GM21381 (cell line): ENCODE measurements at regions not wholly inside any gene's neighbourhood (a gene's known extent, or its start where the extent isn't known, plus 50 kb on each side); places are given as distances from the start of the nearest gene placed in this dataset.
"Not testable (repeated sequence)": the region's sequence is repeated elsewhere in the genome, so short reads cannot be mapped to it uniquely, and the experiment has no call there.

ENCODE experiments used
- ATAC-seq: cut with Tn5 transposase; IDR thresholded peaks from one replicate; pipeline ENCODE4 v1.9.1; 2021; ENCODE audit warnings: mild to moderate bottlenecking, moderate library complexity; ENCODE audit not compliant: unreplicated experiment

DNA sequence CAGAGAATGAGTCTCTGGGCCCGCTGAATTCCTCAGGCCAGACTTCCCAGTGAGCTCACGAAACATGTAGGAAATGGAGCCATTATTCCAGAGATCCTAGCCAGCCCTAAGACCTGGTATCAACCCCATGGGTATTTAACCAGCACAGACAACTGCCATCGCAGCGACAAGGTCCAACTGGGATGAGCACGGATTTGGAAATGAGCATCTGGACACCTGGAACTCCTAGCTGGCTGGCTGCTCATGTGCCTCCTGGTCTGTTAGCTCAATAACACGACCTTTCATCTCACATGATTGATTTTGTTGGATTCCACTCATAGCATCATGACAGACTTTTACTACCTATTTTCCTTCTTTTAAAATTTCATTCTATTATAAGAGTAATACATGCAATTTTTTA lies 51.0 kb downstream of the POU3F3 start:
- ATAC-seq: no peak

DNA sequence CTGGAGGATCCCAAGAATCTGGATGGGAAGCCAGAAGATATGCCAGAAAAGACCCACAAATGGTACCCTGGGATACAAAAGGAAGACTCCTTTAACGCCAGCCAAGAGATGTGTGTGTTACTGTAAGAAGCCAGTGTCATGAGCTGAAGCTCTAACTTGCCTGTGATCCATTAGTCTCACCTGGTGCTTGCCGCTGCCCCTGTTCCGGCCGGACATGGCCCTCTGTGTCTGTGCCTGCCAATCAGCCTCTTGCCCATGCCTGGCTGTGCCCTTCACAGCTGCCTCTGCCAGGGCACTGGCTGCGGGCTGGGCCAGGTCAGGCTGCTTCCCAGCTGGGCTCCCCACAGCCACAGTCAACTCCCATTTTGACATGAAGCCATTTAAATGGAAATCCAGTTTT lies 55.4 kb downstream of the POU3F3 start:
- ATAC-seq: no peak

GRCh38 chr2:104914509-104914908 lies 60.6 kb downstream of the POU3F3 start:
- ATAC-seq: no peak

DNA sequence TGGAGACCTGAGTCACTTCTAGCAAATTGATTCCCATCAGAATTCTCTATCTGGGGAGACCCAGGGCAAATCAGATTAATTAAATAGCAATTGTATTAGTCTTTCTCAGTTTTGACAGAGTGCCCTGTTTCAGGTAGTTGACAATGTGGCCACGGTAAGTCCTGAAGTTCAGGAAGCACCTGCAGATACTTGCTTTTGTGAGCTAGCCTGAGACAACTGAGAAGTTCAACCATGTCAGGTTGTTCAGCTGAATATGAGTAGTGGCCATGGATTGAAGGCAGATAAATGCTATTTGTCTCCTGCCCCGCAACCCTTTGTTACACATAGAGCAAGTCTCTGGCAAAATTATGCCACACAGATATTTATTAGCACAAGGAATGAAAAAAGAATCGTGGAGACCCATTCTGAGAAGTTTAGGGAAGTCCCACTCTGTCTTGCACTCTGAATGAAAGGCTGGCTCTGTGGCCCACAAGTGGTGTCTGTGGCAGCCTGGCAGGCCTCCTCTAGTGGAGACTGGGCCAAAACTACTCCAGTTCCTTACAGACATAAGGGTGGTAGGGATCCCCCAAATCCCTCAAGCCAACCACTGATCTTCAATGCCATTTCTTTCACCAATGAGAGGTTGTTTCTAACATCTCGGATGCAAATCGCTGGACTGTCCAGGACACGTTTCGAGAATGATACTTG lies 61.3 kb downstream of the POU3F3 start:
- no peak for ATAC-seq

DNA sequence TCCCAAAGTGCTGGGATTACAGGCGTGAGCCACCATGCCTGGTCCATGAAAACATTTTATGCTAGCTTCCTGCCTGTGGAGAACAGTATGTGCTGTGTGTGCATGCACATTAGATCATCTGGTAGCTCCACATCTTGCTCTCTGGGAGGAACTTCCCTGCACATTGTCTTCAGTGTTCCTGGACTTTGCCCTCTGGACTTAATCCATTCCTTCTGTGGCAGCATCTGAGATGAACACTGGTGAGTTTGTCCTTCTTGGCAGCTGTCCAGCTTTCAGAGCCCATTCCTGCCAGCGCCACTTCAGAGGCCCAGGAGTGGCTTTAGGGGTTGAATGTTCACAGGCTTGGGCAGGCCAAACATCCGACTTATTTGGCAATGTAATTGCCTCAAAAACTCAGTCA lies 65.2 kb downstream of the POU3F3 start:
- no peak for ATAC-seq

DNA sequence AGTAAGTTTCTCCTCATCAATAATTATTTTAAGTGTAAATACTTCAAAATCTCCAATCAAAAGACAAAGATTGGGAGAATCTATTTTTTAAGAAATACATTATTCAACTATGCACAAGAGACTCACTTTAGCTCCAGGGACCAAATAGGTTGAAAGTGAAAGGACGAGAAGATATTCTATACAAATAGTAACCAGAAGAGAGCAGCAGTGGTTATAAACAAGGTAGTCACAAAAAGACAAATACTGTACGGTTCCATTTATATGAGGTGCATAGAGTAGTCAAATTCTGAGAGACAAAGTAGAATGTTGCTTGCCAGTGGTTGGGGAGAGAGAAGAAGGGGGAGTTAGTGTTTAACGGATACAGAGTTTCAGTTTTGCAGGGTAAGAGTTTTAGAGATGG lies 69.8 kb downstream of the POU3F3 start:
- no peak for ATAC-seq

GRCh38 chr2:104929663-104930062 lies 75.7 kb downstream of the POU3F3 start:
- ATAC-seq: no peak

DNA sequence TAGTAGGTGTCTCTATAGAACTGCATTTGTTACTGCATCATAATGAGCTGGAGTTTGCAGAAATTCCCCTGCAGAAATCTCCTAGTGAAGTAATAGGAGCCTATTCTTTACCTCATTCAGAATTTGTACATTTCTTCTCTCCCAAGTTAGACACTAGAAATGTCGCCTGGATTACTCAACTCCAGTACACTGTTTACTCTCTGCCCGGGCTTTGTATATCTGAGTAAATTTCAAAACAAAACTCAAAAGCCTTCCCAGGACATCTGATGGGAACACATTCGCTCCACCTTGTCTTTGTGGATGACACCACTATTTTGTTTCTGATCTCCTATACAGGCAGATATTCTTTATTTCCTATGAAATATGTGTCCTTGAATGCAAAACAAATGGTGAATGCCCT lies 76.8 kb downstream of the POU3F3 start:
- ATAC-seq: no peak

- ATAC-seq: no peak
These were observed 78.3 kb downstream of the POU3F3 start for GRCh38 chr2:104932243-104932642.

- ATAC-seq: no peak
These were observed 79.4 kb downstream of the POU3F3 start for GRCh38 chr2:104933151-104933917.

DNA sequence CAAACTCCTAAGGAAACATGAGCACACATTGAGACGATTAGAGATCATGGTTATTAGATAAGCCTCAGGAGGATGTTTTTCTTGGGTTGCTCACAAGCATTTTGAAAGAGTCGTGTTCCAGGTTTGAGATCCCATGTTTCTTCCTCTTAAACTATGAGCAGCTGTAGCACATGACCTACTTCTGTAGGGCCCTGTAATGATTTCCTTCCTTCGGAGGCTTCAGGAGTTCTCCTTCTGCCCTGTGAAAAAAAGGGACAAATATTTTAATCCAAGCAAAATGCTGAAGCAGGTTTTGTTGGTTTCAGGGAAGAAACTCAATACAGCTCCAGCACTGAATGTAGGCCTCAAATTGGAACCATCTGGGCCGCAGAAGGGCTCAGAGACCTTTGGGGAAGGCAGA lies 82.6 kb downstream of the POU3F3 start:
- ATAC-seq: no peak

DNA sequence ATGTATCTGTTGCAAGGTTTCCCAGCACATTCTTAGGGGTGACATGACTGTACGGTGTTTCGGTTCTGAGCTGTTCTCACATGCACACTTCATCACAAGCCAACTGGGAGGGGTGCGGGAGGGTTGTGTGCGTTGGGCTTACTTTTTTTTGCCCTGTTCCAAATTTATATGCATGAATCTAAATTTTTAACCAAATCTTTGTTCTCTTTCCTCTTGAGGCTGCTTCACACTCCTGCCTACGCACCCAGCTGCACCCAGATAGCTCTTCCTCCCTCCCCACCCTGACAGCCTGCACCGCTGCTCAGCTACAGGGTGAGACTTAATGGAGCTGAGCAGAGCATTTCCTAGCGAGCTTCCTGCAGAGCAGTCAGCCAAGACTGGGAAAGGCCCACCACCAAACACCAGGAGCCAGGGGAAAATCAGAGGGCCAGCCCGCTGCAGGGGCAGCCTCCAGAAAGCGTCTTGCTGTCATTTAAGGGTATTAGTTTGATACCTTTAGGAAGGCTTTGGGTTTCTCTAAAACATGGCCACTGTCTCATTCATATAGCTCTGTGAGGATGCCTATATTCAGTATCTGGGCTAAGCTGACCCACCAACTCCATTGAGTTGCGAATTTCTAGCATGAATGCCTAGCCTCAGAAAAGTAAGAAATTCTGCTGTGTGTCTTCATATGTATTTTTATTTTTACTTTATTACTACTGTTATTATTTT lies 84.5 kb downstream of the POU3F3 start:
- ATAC-seq: peak; percentile 77

DNA sequence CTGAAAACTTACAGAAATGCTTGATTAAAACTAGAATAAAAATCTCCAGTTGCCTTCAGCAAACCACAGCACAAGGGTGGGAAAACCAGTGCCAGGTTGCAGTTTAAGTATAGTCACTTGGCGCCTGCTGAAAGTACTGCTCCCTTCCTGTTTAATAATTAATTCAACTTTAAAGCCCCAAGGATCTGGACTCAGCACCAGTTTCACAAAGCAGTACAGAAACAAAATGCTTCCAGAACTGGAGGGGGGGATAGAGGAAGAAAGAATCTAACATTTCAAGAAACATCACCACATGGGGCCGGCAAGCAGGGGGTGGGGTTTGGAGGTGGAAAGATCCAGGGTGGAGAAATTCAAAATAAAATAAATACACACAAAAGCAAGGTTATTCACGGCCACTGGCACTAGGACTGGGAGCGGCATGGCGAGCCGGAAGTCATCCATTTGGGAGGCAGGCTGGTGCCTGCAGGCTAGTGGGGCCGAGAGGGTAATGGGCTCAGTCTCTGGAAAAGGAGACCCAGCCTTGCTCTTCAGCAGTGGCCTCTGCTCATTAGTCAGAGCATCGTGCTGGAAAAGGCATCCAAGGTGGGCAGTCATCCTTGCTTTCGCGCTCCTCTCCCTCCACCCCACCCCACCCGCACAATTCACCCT lies 85.8 kb downstream of the POU3F3 start:
- no peak for ATAC-seq

DNA sequence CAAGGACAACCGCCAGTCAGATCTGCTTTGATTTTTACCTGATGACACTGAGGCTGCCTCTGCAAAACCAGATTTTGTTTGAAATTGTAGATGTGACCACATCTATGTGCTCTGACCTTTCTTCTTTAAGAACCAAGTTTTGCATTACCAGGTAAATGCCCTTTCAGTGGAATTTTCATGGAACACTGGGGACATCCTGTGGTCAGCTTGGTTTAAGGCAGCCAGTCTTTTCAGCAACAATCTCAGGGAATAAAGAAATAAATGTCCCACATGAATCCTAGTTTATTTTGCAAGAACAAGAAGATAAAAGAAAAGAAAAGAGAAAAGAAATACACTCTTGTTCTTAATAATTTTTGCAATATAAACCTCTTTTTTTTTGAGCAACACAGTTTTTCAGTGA lies 90.6 kb downstream of the POU3F3 start:
- no peak for ATAC-seq

GRCh38 chr2:104945121-104945520 lies 91.2 kb downstream of the POU3F3 start:
- no peak for ATAC-seq

- ATAC-seq: no peak
These were observed 92.0 kb downstream of the POU3F3 start for GRCh38 chr2:104945866-104946265.

DNA sequence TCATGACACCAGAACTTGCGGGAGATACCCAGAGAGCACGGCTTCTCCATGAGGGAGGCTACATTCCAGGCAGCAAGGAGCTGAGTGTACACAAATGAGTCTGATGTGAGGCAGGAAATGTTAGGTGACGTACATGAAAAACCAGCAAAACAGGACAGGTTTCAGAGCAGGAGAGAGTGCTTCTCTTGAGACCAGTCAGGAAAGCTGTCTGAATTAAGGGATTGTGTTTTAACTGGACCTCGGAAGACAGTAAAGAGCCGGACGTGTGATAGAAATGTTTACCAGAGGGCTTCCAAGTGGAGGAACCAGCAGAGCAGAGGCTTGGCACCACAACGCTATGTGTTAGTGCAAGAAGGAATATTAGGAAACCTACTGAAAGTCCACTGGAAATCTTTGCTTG lies 90.4 kb upstream of the MRPS9 start:
- not testable (repeated sequence) for ATAC-seq

DNA sequence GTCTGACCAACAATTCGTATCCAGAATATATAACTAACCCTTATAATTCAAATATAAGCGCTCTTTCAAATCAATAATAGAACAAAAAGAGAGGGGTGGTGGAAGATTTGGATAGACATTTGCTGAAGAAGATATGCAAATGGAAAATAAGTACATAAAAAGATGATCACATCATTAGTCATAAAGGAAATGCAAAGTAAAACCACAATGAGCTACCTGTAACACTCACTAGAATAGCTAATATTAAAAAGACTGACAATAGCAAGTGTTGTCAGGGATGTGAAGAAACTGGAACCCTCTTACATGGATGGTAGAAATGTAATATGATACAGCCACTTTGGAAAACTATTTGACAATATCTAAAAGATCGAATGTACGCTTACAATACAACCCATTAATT lies 84.9 kb upstream of the MRPS9 start:
- ATAC-seq: no peak

DNA sequence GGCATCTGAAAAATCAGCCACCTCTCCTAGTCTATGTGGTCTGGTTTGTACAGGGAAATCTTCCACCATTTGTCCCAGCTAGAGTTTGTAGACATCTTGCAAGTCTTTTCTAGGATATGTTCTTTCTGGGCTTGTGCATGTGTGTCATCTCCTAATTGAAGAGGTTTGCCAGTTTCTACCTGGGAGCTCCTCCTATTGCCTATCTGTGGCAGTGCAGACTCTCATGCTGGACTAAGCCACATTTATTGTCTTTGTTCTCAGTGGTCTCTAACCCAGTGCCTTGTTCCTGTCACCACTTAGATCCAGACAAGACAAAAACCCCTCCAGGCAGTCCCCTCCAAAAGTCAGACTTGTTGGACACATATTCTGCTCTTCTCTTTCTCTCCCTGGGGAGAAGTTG lies 72.0 kb upstream of the MRPS9 start:
- ATAC-seq: no peak

GRCh38 chr2:104969564-104969963 lies 68.3 kb upstream of the MRPS9 start:
- no peak for ATAC-seq

- no peak for ATAC-seq
These were observed 62.5 kb upstream of the MRPS9 start for GRCh38 chr2:104975371-104975770.

DNA sequence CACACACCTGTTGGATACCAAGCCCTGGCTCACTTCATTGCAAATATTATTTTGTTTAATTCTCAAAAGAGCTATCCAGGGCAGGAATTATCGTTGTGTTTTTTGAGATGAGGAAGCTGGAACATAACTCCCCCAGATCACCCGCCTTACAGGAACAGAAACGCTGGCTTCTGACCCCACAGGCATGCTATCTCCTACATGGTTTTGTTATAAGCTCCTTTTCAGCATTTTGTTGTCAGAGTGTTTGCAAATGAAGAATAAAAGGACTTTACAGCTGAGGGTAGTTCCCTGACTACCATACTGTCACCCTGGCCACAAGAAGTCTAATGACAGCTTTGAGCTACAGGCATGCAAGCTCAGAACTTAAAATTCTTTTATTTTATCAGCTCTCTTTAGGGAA lies 62.0 kb upstream of the MRPS9 start:
- ATAC-seq: no peak
